NCI-H526 treated with DMSO at 0.1 percent for 48 hours (cell line): ENCODE measurements at regions not wholly inside any gene's neighbourhood (a gene's known extent, or its start where the extent isn't known, plus 50 kb on each side); places are given as distances from the start of the nearest gene placed in this dataset.

ENCODE experiments used
- DNase-seq: peaks from one replicate; lab custom pipeline; 2025; lab: John Stamatoyannopoulos, UW

GRCh38 chr11:13869398-13869886, 93.1 kb upstream of the SPON1 start:
- no peak for DNase-seq

- DNase-seq, result no peak
These were observed 87.9 kb upstream of the SPON1 start for GRCh38 chr11:13874597-13874996.

GRCh38 chr11:13875643-13876042, 86.9 kb upstream of the SPON1 start:
- no peak for DNase-seq

DNA sequence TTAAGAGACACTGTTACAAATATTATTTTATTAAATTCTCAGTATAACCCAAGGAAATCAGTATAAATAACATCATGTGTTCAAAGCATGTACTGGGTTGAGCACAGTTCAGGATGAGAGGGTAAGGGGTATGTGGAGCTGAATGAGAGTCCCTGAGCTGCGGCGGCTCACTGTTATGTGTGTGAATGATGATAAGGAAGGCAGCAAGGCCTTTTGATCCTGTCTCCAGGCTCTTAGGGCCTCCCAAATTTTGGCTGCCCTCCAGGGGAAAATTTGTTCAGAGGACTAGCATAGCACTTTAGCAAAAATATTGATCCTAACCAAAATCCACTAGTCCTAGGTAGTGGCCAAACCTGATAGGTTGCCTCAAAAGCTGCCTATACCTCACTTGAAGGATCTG, 86.1 kb upstream of the SPON1 start:
- DNase-seq, result no peak

DNA sequence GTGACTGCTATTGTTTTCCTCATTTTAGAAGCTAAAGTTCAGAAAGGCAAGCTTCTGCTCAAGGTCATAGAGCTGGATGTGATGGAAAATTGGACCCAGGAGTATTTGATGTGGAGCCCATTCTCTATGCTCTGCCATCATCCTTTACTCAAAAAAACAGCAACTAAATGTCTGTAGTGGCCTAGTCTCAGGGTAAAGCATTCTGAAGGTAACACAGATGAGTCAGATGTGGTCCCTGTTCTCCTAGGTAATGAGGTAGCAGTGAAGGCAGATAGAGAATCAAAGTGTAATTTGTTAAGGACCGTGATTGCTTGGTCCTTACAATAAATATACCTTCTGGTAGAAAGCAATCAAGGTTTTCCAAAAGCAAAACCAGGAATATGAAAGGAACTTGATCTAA, 84.4 kb upstream of the SPON1 start:
- no peak for DNase-seq

- no peak for DNase-seq
These were observed 81.9 kb upstream of the SPON1 start for GRCh38 chr11:13880634-13881033.

DNA sequence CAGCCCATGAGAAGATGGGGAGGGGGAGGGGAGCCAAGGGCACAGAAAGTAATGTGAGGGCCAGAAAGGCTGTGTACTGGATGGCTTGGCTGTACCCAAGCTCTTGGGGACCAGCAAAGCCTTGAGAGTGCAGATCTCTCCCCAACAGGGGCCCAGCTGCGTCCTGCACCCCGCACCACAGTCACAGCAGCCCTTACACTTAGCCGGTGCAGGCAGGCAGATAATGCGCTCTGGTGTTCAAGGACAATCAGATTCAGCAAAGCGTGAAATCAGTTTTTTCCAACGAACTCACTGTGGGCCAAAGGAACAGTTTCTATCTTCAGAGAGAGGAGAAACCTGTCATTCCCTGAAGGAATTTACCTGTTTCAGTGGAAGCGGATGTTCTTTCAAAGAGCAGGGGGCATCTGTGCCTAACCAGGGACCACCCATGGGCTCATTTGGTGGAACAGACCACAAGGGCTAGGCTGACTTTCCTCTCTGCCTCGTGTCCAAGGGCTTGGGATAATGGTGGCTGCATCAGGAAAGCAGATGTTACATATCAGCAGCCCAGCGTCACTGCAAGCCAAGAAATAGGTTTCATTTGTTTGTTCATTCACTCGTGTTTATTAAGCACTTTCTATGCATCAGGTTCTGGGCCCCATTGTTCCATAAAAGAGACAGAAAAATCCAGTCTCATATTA, 81.2 kb upstream of the SPON1 start:
- DNase-seq, result no peak

DNA sequence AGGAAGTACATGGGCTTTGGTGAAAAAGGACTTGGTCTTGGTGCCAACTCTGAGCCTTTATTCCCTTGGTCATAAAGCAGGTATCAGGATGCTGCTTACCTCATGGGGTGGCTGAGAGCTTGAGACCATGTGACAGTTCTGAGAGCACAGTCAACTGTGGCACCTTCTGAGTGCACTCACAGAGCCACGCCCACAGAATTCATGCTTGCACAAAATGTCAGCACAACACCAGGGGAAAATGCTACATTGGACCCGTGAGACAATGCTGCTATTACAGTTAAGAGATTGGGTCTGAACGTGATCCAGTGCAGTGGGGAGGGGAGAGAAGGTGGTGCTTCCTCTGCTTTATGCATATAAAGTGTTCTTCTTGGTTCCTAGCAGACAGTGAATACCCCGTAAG, 79.5 kb upstream of the SPON1 start:
- no peak for DNase-seq

DNA sequence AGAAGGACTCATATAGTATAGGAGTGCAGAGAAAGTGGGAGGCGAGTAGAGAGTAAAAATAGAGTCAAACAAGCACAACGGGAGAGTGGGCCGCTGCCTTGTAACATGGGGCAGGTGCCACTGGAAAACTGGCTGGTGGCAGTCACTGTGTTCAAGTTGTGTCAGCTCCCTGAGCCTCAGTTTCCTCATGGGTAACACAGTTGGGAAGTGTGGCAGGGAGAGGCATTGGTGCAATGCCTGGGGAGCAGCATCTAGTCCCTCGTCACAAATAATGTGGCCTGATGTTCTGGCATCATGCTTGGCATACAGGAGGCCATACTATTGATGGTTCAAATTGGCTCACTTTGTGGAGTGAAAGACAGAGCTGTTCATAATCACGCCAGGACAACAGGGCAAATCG, 78.9 kb upstream of the SPON1 start:
- DNase-seq, result no peak

DNA sequence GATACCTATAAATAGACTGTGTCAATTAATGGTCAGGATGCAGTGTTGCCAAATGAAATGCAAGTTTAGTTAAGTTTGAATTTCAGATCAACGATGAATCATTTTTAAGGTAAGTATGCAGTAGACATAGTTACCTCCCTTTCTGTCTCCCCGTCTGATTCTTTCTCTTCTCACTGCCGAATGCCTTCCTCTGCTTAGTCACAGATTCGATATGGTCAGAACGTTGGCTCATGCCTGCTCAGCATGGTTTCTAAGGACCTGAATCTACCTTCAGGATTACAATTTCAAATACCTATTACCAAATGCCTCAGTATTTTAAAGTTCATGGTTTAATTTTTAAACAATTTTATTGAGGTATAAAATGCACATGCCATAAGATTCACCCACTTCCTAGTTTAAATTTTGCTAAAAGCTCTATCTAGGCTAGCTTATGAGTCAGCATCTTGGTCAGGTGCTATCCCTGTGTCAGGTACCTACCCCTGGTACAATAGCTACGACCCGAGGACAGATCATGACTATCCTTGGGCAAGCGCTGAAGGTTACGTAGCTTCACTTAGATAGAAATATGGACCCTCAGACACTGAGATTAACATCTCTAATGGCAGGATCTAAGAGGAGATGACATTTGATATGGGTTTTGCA, 78.2 kb upstream of the SPON1 start:
- no peak for DNase-seq

DNA sequence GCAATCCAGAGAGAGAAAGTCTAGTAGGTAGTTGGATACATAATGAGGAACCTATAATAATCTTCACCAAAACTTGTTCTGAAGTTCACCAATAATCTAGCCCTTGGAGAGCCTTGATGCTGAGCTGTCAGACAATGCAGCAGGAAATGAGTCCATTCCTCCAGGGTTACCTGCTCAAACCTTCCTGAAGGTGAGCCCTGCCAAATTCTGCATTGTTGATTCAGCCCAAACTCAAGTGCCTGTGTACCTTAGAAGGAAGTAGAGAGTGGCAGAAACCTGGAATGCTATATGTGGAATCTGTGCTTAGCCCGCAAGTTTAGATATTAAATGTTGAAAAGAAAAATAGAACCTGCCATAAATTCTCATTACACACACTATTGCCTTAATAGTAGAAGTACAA, 77.4 kb upstream of the SPON1 start:
- no peak for DNase-seq

- DNase-seq, result no peak
These were observed 72.8 kb upstream of the SPON1 start for GRCh38 chr11:13889552-13890249.

DNA sequence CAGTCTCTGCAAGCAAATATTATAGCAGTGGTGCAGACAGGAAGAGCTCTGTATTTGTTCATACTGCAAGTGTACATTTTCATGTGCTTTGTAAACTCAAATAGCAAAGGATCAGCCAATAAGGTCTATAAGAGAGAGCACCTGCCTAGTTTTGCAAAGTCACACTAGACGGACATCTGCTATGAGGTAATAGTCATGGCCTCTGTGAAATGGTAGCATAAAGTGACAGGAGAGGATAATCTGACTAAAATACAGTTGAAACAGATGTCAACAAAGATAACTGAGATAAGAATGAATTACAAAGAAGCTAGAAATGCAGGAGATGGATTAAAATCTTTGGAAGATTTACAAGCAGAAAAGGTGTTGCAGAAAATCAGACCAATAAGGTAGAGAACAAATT, 70.6 kb upstream of the SPON1 start:
- DNase-seq, result no peak

- no peak for DNase-seq
These were observed 66.1 kb upstream of the SPON1 start for GRCh38 chr11:13896175-13896980.

GRCh38 chr11:13896981-13897353, 65.6 kb upstream of the SPON1 start:
- no peak for DNase-seq

- DNase-seq, result no peak
These were observed 64.8 kb upstream of the SPON1 start for GRCh38 chr11:13897646-13898276.

DNA sequence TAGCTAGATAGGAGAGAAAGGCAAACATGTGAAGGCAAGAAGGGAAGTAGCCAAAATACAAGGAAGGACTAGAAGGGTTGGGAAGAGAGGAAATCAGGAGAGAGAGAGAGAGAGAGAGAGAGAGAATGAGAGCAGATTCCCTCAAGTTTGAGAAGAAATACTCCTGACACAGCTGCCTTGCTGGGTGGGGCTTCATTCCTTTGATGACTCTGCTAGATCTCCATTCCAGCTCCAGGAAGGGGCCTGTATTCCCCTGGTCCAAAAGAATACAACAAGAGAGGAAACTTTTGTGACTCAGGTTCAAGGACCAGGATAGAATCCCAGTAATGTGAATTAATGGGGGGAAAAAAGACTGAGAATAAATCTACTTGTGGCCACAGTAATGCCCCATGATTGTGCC, 62.9 kb upstream of the SPON1 start:
- DNase-seq, result no peak

GRCh38 chr11:13902523-13902922, 60.0 kb upstream of the SPON1 start:
- no peak for DNase-seq

GRCh38 chr11:13905137-13905781, 57.3 kb upstream of the SPON1 start:
- DNase-seq, result no peak

GRCh38 chr11:13907678-13908077, 54.8 kb upstream of the SPON1 start:
- no peak for DNase-seq

- no peak for DNase-seq
These were observed 54.0 kb upstream of the SPON1 start for GRCh38 chr11:13908535-13908934.
